ENCODE measurements at regions not wholly inside any gene's neighbourhood (a gene's known extent, or its start where the extent isn't known, plus 50 kb on each side); places are given as distances from the start of the nearest gene placed in this dataset.
"Not testable (repeated sequence)": the region's sequence is repeated elsewhere in the genome, so short reads cannot be mapped to it uniquely, and the experiment has no call there.

DNA sequence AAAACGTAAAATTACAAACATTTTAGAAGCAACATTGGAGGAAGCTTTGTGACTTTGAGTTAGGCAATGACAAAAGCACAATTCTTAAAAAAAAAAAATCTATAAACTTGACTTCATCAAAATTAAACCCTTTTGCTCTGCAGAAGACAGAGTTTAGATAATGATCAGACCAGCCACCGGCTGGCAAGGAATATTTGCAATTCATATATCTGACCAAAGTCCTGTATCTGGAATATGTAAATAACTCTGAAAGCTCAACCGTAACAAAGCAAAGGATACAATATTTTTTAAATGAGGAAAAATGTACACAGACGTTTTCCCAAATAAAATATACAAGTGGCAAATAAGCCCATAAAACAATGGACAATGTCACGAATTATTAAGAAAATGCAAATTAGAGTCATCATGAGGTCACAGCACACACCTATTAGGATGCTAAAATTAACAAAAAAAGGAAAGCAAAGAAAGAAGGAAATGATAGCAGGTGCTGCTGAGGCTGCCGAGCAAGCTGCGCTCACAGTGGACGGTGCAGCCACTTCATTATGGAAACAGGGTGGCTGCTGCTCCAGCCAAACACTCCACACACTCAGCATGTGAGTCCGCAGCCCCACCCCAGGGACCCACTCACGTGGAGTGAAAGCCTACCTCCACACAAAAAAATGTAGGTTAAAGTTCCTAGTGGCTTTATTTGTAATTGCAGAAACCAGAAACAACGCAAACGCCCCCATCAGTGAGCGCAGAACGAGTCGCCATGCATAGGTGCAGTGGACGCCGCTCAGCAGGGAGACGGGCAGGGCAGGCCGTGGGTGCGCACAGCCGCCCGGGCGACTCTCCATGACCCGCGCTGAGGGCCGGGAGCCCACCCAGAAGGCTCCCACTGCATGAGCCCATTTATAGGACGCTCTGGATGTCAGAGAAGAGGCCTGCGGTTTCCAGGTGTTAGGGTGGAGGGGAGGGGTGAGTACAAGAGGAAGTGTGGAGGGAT lies 375.4 kb downstream of the ADGRD1 start:
- TF ChIP-seq, protein P1, sequence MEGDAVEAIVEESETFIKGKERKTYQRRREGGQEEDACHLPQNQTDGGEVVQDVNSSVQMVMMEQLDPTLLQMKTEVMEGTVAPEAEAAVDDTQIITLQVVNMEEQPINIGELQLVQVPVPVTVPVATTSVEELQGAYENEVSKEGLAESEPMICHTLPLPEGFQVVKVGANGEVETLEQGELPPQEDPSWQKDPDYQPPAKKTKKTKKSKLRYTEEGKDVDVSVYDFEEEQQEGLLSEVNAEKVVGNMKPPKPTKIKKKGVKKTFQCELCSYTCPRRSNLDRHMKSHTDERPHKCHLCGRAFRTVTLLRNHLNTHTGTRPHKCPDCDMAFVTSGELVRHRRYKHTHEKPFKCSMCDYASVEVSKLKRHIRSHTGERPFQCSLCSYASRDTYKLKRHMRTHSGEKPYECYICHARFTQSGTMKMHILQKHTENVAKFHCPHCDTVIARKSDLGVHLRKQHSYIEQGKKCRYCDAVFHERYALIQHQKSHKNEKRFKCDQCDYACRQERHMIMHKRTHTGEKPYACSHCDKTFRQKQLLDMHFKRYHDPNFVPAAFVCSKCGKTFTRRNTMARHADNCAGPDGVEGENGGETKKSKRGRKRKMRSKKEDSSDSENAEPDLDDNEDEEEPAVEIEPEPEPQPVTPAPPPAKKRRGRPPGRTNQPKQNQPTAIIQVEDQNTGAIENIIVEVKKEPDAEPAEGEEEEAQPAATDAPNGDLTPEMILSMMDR (IDR thresholded peaks at IDR 0.05) = not testable (repeated sequence)
- TF ChIP-seq POLR2A (IDR thresholded peaks at IDR 0.05) = not testable (repeated sequence)

Measured in uterus (tissue), 2 donors.